NB4 (cell line): ENCODE measurements at regions not wholly inside any gene's neighbourhood (a gene's known extent, or its start where the extent isn't known, plus 50 kb on each side); places are given as distances from the start of the nearest gene placed in this dataset.
"Not testable (repeated sequence)": the region's sequence is repeated elsewhere in the genome, so short reads cannot be mapped to it uniquely, and the experiment has no call there.

Experiments
- CTCF ChIP-seq: IDR thresholded peaks from one replicate; pipeline ENCODE4 v1.5.1; 2012; ENCODE audit warnings: low read depth, low read length
- MAX ChIP-seq: IDR thresholded peaks from 2 replicates; pipeline ENCODE4 v1.6.1; 2011; ENCODE audit warnings: low read depth, low read length
- MYC ChIP-seq: IDR thresholded peaks from 2 replicates; pipeline ENCODE4 v1.6.1; 2011; ENCODE audit warnings: low read depth, low read length
- POLR2A ChIP-seq: IDR thresholded peaks from 2 replicates; pipeline ENCODE4 v1.6.1; 2011; ENCODE audit warnings: mild to moderate bottlenecking; ENCODE audit not compliant: insufficient read length; ENCODE audit errors: extremely low read depth

- not testable (repeated sequence) for TF ChIP-seq CTCF, MAX, POLR2A, MYC
Measured at GRCh38 chr1:189718147-189718795, 759.4 kb downstream of the BRINP3 start.
